ENCODE measurements at regions not wholly inside any gene's neighbourhood (a gene's known extent, or its start where the extent isn't known, plus 50 kb on each side); places are given as distances from the start of the nearest gene placed in this dataset.

DNA sequence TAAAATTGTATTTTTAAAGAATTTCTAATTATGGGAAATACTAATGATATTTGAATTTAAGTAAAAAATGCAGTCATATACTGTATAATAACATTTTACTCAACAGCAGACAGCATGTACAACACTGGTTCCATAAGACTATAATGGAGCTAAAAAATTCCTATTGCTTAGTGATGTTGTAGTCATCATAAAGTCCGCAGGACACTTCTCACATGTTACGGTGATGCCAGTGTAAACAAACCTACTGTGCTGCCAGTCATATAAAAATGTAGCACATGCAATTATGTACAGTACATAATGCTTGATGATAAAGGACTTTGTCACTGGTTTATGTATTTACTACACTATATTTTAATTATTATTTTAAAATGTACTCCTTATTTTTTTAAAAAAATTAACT is 629.3 kb downstream of the IPMK start:
- Mint-ChIP-seq H3K4me3 (no peak overlapping the region), H3K4me1 (no peaks in the 10 kb centered on the region), H3K27ac (no peak overlapping the region), H3K27me3 (no peaks in the 10 kb centered on the region), H3K9me3 (ENCODE audit: insufficient read depth) (no peaks in the 10 kb centered on the region)
- intact Hi-C loops (cut with micrococcal nuclease) = no loop called here
- H3K4me3 ChIP-seq (ENCODE audit: control extremely low read depth in 1 of 5, extremely low read depth in 1 of 5, insufficient read depth in 1 of 5, low read depth in 2 of 5, low read length in 4 of 5) = no peak overlapping the region
- H3K79me2 ChIP-seq (ENCODE audit: control insufficient read depth, insufficient read depth, low read length) = no peaks in the 10 kb centered on the region
- no peaks in the 10 kb centered on the region for H3K4me1 ChIP-seq (ENCODE audit: control insufficient read depth in 2 of 2, insufficient read depth in 2 of 2, low read length in 2 of 2)
- H3K4me2 ChIP-seq (replicated peaks; ENCODE audit: low read depth, low read length, poor library complexity, severe bottlenecking) = no peak overlapping the region
- H3K9ac ChIP-seq (ENCODE audit: low read length) = no peak overlapping the region
- ChIA-PET POLR2A (no interaction called here), CTCF (no interaction called here)
- no peak overlapping the region for H2AFZ ChIP-seq (ENCODE audit: insufficient read depth, low read depth, low read length, poor library complexity, severe bottlenecking)
- DNase-seq = no peak
- H4K20me1 ChIP-seq (ENCODE audit: control insufficient read depth, insufficient read depth, low read length, poor library complexity, severe bottlenecking) = no peaks in the 10 kb centered on the region
- TF ChIP-seq, protein P1, sequence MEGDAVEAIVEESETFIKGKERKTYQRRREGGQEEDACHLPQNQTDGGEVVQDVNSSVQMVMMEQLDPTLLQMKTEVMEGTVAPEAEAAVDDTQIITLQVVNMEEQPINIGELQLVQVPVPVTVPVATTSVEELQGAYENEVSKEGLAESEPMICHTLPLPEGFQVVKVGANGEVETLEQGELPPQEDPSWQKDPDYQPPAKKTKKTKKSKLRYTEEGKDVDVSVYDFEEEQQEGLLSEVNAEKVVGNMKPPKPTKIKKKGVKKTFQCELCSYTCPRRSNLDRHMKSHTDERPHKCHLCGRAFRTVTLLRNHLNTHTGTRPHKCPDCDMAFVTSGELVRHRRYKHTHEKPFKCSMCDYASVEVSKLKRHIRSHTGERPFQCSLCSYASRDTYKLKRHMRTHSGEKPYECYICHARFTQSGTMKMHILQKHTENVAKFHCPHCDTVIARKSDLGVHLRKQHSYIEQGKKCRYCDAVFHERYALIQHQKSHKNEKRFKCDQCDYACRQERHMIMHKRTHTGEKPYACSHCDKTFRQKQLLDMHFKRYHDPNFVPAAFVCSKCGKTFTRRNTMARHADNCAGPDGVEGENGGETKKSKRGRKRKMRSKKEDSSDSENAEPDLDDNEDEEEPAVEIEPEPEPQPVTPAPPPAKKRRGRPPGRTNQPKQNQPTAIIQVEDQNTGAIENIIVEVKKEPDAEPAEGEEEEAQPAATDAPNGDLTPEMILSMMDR (IDR thresholded peaks at IDR 0.05) = no peak
- TF ChIP-seq EZH2 (IDR thresholded peaks at IDR 0.05; ENCODE audit: borderline replicate concordance, insufficient read depth, low read depth, low read length, poor library complexity, severe bottlenecking) = no peak
- H3K27me3 ChIP-seq (replicated peaks in 1 of 4; ENCODE audit: control extremely low read depth in 1 of 4, control insufficient read depth in 3 of 4, insufficient read depth in 4 of 4, low read length in 3 of 4) = no peaks in the 10 kb centered on the region
- no peaks in the 10 kb centered on the region for H3K36me3 ChIP-seq (replicated peaks in 1 of 2; ENCODE audit: control extremely low read depth in 1 of 2, control insufficient read depth in 1 of 2, extremely low read depth in 1 of 2, insufficient read depth in 2 of 2, low read length in 1 of 2)
- no peaks in the 10 kb centered on the region for H3K9me3 ChIP-seq (ENCODE audit: control extremely low read depth in 1 of 3, control insufficient read depth in 2 of 3, insufficient read depth in 1 of 3, low read length in 2 of 3)
- ATAC-seq (ENCODE audit: low read depth) = no peak
- no CpG with 5 or more reads among the region's 2 CpGs for WGBS (ENCODE audit: insufficient coverage)
- no peak overlapping the region for H3K27ac ChIP-seq (ENCODE audit: low read length in 2 of 2)

DNA sequence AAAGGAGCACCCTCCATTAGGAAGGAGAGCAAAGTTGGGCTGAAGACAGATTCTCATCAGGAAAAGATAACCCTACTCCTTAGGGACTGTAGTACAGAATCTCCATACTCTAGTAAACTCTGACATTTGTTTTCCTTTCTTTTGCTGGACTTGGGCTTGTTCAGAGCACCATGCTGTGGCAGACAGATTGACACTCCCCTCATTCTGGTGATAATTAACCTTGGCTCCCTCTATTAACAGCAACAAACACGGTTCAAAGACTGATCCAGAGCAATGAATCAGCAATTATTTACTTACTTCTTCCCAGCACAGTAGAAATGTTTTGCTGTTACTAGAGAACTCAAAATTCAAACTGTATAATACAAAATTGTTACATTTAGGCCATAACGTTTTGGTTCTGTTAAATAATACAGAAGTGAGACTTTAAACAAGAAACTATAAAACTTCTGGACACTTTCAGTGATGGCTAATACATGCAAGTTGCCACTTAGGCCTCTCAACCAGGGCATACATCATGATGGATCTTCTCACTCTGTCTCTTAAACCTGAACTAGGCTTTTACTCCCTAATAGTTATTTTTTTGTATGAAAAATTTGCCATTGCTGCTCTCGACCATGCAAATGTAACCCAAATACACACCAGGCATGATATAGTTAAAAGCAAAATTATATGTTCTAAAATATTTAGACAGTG is 639.0 kb downstream of the IPMK start:
- DNase-seq (no peak), ATAC-seq (ENCODE audit: low read depth) (no peak)
- no peaks in the 10 kb centered on the region for H3K27me3 Mint-ChIP-seq
- Histone ChIP-seq H3K9me3 (ENCODE audit: control extremely low read depth in 1 of 3, control insufficient read depth in 2 of 3, insufficient read depth in 1 of 3, low read length in 2 of 3) (no peaks in the 10 kb centered on the region), H3K4me1 (ENCODE audit: control insufficient read depth in 2 of 2, insufficient read depth in 2 of 2, low read length in 2 of 2) (no peaks in the 10 kb centered on the region), H3K36me3 (replicated peaks in 1 of 2; ENCODE audit: control extremely low read depth in 1 of 2, control insufficient read depth in 1 of 2, extremely low read depth in 1 of 2, insufficient read depth in 2 of 2, low read length in 1 of 2) (no peaks in the 10 kb centered on the region), H3K4me3 (ENCODE audit: control extremely low read depth in 1 of 5, extremely low read depth in 1 of 5, insufficient read depth in 1 of 5, low read depth in 2 of 5, low read length in 4 of 5) (no peak overlapping the region), H4K20me1 (ENCODE audit: control insufficient read depth, insufficient read depth, low read length, poor library complexity, severe bottlenecking) (no peaks in the 10 kb centered on the region), H3K9ac (ENCODE audit: low read length) (no peak overlapping the region), H2AFZ (ENCODE audit: insufficient read depth, low read depth, low read length, poor library complexity, severe bottlenecking) (no peak overlapping the region), H3K4me2 (replicated peaks; ENCODE audit: low read depth, low read length, poor library complexity, severe bottlenecking) (no peak overlapping the region), H3K27me3 (replicated peaks in 1 of 4; ENCODE audit: control extremely low read depth in 1 of 4, control insufficient read depth in 3 of 4, insufficient read depth in 4 of 4, low read length in 3 of 4) (no peaks in the 10 kb centered on the region), H3K27ac (ENCODE audit: low read length in 2 of 2) (no peak overlapping the region), H3K79me2 (ENCODE audit: control insufficient read depth, insufficient read depth, low read length) (no peaks in the 10 kb centered on the region)
- no peak overlapping the region for H3K4me3 Mint-ChIP-seq
- CTCF ChIA-PET = no interaction called here
- TF ChIP-seq, protein P1 (IDR thresholded peaks at IDR 0.05) = no peak
- TF ChIP-seq EZH2 (IDR thresholded peaks at IDR 0.05; ENCODE audit: borderline replicate concordance, insufficient read depth, low read depth, low read length, poor library complexity, severe bottlenecking) = no peak
- POLR2A ChIA-PET = no interaction called here
- no peak overlapping the region for H3K27ac Mint-ChIP-seq
- H3K4me1 Mint-ChIP-seq = no peaks in the 10 kb centered on the region
- no peaks in the 10 kb centered on the region for H3K9me3 Mint-ChIP-seq (ENCODE audit: insufficient read depth)
- intact Hi-C loops (cut with micrococcal nuclease) = no loop called here
- no CpG with 5 or more reads among the region's 3 CpGs for WGBS (ENCODE audit: insufficient coverage)
